ENCODE measurements at regions not wholly inside any gene's neighbourhood (a gene's known extent, or its start where the extent isn't known, plus 50 kb on each side); places are given as distances from the start of the nearest gene placed in this dataset.

- DNase-seq (ENCODE audit: low spot score): peak; percentile 10
Measured at GRCh38 chr10:78802431-78802830, 266.3 kb upstream of the ZMIZ1 start.

GRCh38 chr10:78802866-78803265 is 265.9 kb upstream of the ZMIZ1 start:
- DNase-seq (ENCODE audit: low spot score): peak; percentile 81

- DNase-seq (ENCODE audit: low spot score): no peak
Measured at GRCh38 chr10:78803710-78804109, 265.1 kb upstream of the ZMIZ1 start.

GRCh38 chr10:78804411-78805032 is 264.2 kb upstream of the ZMIZ1 start:
- peak; percentile 15 for DNase-seq (ENCODE audit: low spot score)

GRCh38 chr10:78805176-78805575 is 263.6 kb upstream of the ZMIZ1 start:
- peak; percentile 94 for DNase-seq (ENCODE audit: low spot score)

- peak; percentile 13 for DNase-seq (ENCODE audit: low spot score)
Measured at GRCh38 chr10:78806681-78807221, 262.0 kb upstream of the ZMIZ1 start.

GRCh38 chr10:78807504-78808203 is 261.1 kb upstream of the ZMIZ1 start:
- no peak for DNase-seq (ENCODE audit: low spot score)

GRCh38 chr10:78808286-78808685 is 260.5 kb upstream of the ZMIZ1 start:
- no peak for DNase-seq (ENCODE audit: low spot score)

GRCh38 chr10:78808736-78809367 is 259.9 kb upstream of the ZMIZ1 start:
- DNase-seq (ENCODE audit: low spot score): no peak

- DNase-seq (ENCODE audit: low spot score): no peak
Measured at GRCh38 chr10:78811174-78811573, 257.6 kb upstream of the ZMIZ1 start.

- DNase-seq (ENCODE audit: low spot score): no peak
Measured at GRCh38 chr10:78812571-78813318, 256.0 kb upstream of the ZMIZ1 start.

- DNase-seq (ENCODE audit: low spot score): no peak
Measured at GRCh38 chr10:78813526-78813925, 255.2 kb upstream of the ZMIZ1 start.

GRCh38 chr10:78813998-78814399 is 254.8 kb upstream of the ZMIZ1 start:
- no peak for DNase-seq (ENCODE audit: low spot score)

- no peak for DNase-seq (ENCODE audit: low spot score)
Measured at GRCh38 chr10:78814407-78814806, 254.4 kb upstream of the ZMIZ1 start.

- DNase-seq (ENCODE audit: low spot score): no peak
Measured at GRCh38 chr10:78815702-78816334, 252.9 kb upstream of the ZMIZ1 start.

- no peak for DNase-seq (ENCODE audit: low spot score)
Measured at GRCh38 chr10:78817361-78817760, 251.4 kb upstream of the ZMIZ1 start.

- no peak for DNase-seq (ENCODE audit: low spot score)
Measured at GRCh38 chr10:78817804-78818203, 251.0 kb upstream of the ZMIZ1 start.

- DNase-seq (ENCODE audit: low spot score): no peak
Measured at GRCh38 chr10:78819361-78820006, 249.3 kb upstream of the ZMIZ1 start.

- DNase-seq (ENCODE audit: low spot score): no peak
Measured at GRCh38 chr10:78820007-78820362, 248.8 kb upstream of the ZMIZ1 start.

GRCh38 chr10:78821052-78821451 is 247.7 kb upstream of the ZMIZ1 start:
- DNase-seq (ENCODE audit: low spot score): no peak

All from AG08395 (cell line).